DMS79 (cell line): ENCODE measurements at regions not wholly inside any gene's neighbourhood (a gene's known extent, or its start where the extent isn't known, plus 50 kb on each side); places are given as distances from the start of the nearest gene placed in this dataset.
"Not testable (repeated sequence)": the region's sequence is repeated elsewhere in the genome, so short reads cannot be mapped to it uniquely, and the experiment has no call there.

Experiments
- DNase-seq: peaks from one replicate; lab custom pipeline; 2025; lab: John Stamatoyannopoulos, UW

DNA sequence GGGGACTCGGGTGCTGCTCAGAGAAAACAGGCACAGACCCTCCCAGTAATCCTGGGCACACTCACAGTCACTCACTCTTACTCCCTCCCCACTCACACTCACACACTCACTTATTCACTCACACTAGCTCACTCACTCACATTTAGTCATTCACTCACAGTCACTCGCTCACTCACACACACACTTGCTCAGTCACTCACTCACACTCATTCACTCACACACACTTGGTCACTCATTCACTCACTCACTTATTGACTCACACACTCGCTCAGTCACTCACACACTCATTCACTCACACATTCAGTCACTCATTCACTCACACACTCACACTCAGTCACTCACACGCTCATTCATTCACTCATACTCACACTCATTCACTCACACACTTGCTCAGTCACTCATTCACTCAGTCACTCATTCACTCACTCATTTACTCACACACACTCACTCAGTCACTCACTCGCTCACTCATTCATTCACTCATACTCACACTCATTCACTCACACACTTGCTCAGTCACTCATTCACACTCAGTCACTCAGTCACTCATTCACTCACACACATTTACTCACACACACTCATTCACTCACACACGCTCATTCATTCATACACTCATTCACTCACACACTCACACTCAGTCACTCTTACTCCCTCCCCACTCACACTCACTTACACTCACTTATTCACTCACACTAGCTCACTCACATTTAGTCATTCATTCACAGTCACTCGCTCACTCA, 164.2 kb upstream of the C1orf174 start:
- no peak for DNase-seq

- no peak for DNase-seq
These were observed 167.0 kb upstream of the C1orf174 start for GRCh38 chr1:4066860-4067599.

GRCh38 chr1:4068076-4068475, 168.0 kb upstream of the C1orf174 start:
- no peak for DNase-seq

DNA sequence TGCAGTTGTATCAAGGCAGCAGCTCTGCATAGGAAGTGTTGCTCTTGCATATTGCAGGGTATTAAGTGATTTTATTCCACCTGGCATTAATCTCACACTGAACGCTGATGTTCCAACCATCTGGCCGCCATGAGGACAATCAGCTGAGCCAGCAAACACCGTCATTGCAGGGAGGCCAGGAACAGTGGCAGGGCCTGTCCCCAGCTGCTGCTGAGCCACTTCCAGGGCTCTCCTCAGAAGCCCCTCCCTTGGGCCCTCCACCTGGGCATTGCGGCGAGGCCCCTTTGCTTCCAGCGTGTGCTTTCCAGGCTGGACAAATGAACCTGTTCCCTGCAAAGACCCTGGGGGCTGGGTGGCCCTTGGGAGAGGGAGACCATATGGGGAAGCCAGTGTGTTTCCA, 171.6 kb upstream of the C1orf174 start:
- no peak for DNase-seq

DNA sequence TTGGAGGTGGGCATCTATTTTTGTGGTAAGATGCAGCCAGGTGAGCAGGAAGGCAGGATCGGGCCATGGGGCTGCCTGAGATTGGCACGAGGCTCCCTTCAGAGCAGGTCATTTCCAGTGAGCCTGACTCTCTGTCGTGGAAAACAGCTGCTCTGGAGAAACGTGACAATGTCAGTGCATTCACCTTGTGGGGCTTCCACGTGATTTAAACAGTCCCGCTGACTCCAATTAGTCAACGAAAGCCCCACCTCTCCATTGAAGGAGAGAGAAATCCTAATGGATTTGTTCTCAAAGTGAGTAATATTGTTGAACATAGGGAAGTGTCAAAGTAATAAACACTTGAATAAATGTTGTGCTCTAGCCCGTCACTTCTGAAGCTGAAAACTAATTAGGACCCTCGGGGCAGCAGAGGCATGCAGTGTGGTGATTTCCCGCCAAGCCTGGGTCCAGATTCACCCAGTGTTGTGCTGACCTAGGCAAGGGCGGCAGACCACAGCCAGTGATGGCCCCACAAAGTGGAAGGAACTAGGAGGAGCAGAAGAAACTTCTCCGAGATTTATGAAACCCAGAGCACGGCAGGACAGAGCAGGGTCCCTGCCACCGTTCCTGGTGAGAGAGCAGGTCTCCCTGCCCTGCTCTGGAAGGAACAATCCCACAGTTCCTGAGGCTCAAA, 172.5 kb upstream of the C1orf174 start:
- no peak for DNase-seq

- DNase-seq, result no peak
These were observed 175.6 kb upstream of the C1orf174 start for GRCh38 chr1:4075436-4076225.

DNA sequence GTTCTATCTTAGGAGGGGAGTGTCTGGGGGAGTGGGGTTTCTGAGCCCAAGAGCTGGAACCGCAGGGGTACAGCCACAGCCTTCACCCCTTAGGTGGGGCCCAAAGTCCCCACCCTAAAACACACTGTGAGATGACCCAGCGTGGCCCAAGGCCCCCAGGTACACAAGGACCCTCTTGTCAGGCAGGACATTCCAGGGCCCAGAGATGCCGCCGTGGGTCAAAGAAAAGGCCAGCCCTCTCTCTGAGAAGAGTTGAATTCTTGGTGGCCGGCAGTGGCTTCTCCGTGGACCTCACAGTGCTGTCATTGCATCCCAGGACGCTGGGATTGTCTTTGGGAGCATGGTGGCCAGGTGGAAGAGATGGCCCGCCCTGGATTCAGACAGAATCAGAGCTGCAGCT, 176.3 kb upstream of the C1orf174 start:
- DNase-seq, result no peak

- not testable (repeated sequence) for DNase-seq
These were observed 178.3 kb upstream of the C1orf174 start for GRCh38 chr1:4078091-4078962.

DNA sequence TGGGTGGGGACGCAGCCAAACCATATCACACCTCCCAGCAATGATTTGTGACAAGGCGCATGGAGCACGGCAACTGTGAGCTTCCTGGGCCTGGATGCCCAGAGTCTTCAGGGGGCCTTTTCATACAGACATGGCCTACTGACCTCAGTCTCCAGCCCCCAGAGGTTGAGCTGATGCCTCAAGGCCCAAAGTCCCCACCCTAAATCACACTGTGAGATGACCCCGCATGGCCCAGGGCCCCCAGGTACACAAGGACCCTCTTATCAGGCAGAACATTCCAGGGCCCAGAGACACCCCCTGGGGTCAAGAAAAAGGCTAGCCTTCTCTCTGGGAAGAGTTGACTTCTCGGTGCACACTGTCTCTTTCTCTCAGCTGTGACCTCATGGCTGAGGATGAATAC, 179.7 kb upstream of the C1orf174 start:
- no peak for DNase-seq

- DNase-seq, result no peak
These were observed 182.0 kb upstream of the C1orf174 start for GRCh38 chr1:4081806-4082711.

GRCh38 chr1:4083231-4084047, 183.4 kb upstream of the C1orf174 start:
- DNase-seq, result no peak

- no peak for DNase-seq
These were observed 184.0 kb upstream of the C1orf174 start for GRCh38 chr1:4084048-4084431.

DNA sequence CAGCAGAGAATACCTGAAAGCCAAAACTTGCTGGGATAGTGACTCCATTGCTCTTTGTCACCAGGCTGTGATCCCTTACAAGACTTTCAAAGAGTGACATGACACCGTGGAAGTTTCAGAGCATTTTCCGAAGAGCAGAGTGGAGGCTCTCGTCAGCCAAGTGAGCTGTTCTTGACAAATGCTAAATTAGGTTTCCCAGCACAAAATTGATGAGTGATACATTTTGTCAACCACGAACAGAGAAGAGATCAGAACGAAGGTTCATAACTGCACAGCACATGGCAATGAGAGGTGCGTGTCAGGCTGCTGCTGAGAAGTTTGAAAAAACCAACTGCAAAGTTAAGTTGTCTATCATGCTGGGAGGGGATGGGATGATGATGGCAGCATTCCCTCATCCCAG, 184.4 kb upstream of the C1orf174 start:
- no peak for DNase-seq

- DNase-seq, result no peak
These were observed 184.8 kb upstream of the C1orf174 start for GRCh38 chr1:4084896-4085295.

GRCh38 chr1:4085546-4085945, 185.5 kb upstream of the C1orf174 start:
- no peak for DNase-seq

DNA sequence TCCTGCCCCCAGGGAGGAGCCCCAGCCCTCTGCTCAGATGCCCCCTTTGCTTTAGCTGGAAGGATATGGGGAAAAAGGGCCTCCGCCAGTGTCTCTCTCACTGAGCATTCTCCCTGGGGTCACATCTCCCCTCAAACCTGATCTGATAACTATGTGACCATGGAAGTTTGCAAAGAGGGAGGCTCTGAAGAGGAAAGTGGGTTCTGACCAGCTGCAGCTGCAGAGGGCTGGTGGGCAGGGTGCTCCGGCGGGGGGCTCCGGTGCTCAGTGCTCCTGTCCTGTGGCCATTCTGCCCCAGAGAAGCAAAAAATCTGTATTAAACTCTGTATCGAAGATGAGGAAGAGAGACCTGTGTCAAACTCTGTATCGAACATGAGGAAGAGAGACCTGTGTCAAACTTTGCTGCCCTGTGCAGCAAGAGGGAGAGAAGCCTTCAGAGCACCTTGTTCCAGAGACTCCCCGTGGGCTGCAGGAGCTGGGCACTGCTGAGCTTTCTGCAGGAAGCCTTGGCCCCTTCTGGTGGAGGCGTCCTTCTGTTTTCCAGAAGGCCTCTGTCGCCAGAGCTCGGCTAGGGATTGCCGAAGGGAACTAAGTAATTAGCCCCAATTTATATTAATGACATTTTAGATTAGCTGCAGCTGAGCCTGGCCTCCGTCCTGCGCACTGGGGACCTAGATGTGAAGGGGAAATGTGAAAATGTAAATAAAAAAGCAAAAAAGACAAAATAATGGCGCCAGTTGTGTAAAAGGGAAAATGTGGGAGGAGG, 186.2 kb upstream of the C1orf174 start:
- DNase-seq, result no peak

GRCh38 chr1:4086921-4087320, 186.8 kb upstream of the C1orf174 start:
- DNase-seq, result no peak
